IMR-90 (cell line): ENCODE measurements at regions not wholly inside any gene's neighbourhood (a gene's known extent, or its start where the extent isn't known, plus 50 kb on each side); places are given as distances from the start of the nearest gene placed in this dataset.

Experiments
- ATAC-seq: fragments of 200-7000 bp; cut with Tn5 transposase; 2 replicates; pipeline ENCODE4 v1.9.1; 2020; ENCODE audit warnings: low read depth, mild to moderate bottlenecking, moderate library complexity
- BruUV-seq: library from RNA; stranded (reverse); fragments of 400-500 nt; replicated peaks from 2 replicates; lab custom pipeline; 2021; lab: Mats Ljungman, UMichigan
- CTCF ChIA-PET: fragments of 300-600 bp; formaldehyde crosslinking; extraction: SDS; loops from one replicate; lab custom pipeline; 2021; ENCODE audit warnings: antibody characterized with exemption; lab: Yijun Ruan, JAX
- POLR2A ChIA-PET: fragments of 300-600 bp; sonication (Branson Sonifier 250); formaldehyde crosslinking; loops from one replicate; lab custom pipeline; 2022; ENCODE audit warnings: antibody characterized with exemption; ENCODE audit not compliant: unreplicated experiment; lab: Charles Lee
- DNase-seq: peaks from one replicate; pipeline ENCODE4 v3.0.0; 2013
- H2AFZ ChIP-seq: replicated peaks from 2 replicates; pipeline ENCODE3; 2013; ENCODE audit warnings: low read length, mild to moderate bottlenecking; ENCODE audit not compliant: poor library complexity
- H2AK5ac ChIP-seq: 2 replicates; pipeline ENCODE4 v1.6.1; 2013; ENCODE audit warnings: low read depth, low read length, inconsistent platforms
- H2AK9ac ChIP-seq: replicated peaks from 2 replicates; pipeline ENCODE3; 2013; ENCODE audit warnings: mild to moderate bottlenecking, low read depth, low read length, moderate library complexity; ENCODE audit not compliant: poor library complexity
- H2BK120ac ChIP-seq: 2 replicates; pipeline ENCODE4 v1.6.1; 2013; ENCODE audit warnings: low read depth, low read length, inconsistent platforms
- H2BK15ac ChIP-seq: 3 replicates; pipeline ENCODE4 v1.6.1; 2013; ENCODE audit warnings: low read depth, low read length, inconsistent platforms
- H2BK20ac ChIP-seq: 2 replicates; pipeline ENCODE4 v1.6.1; 2013; ENCODE audit warnings: low read depth, mild to moderate bottlenecking, inconsistent platforms, low read length, moderate library complexity
- H2BK5ac ChIP-seq: 2 replicates; pipeline ENCODE4 v1.6.1; 2013; ENCODE audit warnings: mild to moderate bottlenecking, low read depth, low read length, inconsistent platforms; ENCODE audit not compliant: poor library complexity, severe bottlenecking
- H3K14ac ChIP-seq: replicated peaks from 2 replicates; pipeline ENCODE4 v1.6.1; 2013; ENCODE audit warnings: low read depth, low read length, inconsistent platforms
- H3K18ac ChIP-seq: 2 replicates; pipeline ENCODE4 v1.6.1; 2013; ENCODE audit warnings: low read depth, low read length, control low read depth
- H3K23ac ChIP-seq: 2 replicates; pipeline ENCODE4 v1.6.1; 2013; ENCODE audit warnings: low read depth, low read length, inconsistent platforms
- H3K27ac ChIP-seq: 2 replicates; pipeline ENCODE4 v1.5.1; 2013; ENCODE audit warnings: mild to moderate bottlenecking, control low read depth, low read length; ENCODE audit not compliant: insufficient read depth
- H3K27me3 ChIP-seq: 2 replicates; pipeline ENCODE4 v1.6.1; 2013; ENCODE audit warnings: low read length; ENCODE audit not compliant: control insufficient read depth, insufficient read depth
- H3K36me3 ChIP-seq: 2 replicates; pipeline ENCODE4 v1.6.1; 2013; ENCODE audit warnings: low read length, mixed read lengths; ENCODE audit not compliant: control insufficient read depth, insufficient read depth
- H3K4ac ChIP-seq: 2 replicates; pipeline ENCODE4 v1.6.1; 2013; ENCODE audit warnings: low read depth, low read length, inconsistent platforms
- H3K4me1 ChIP-seq: 2 replicates; pipeline ENCODE4 v1.6.1; 2013; ENCODE audit warnings: low read length, mixed read lengths; ENCODE audit not compliant: control insufficient read depth, insufficient read depth
- H3K4me2 ChIP-seq: 2 replicates; pipeline ENCODE4 v1.6.1; 2013; ENCODE audit warnings: low read depth, mild to moderate bottlenecking, control low read depth, low read length, moderate library complexity
- H3K4me3 ChIP-seq: 2 replicates; pipeline ENCODE4 v1.5.1; 2013; ENCODE audit warnings: low read depth, mild to moderate bottlenecking, control low read depth, low read length, moderate library complexity; ENCODE audit not compliant: insufficient read depth
- H3K56ac ChIP-seq: 2 replicates; pipeline ENCODE4 v1.6.1; 2013; ENCODE audit warnings: low read length, inconsistent platforms; ENCODE audit not compliant: insufficient read depth; ENCODE audit errors: extremely low read depth
- H3K79me1 ChIP-seq, 2 experiments: 2 replicates each; pipeline ENCODE4 v1.6.1; 2013; ENCODE audit warnings: low read length in 2 of 2, inconsistent platforms in 1 of 2, low read depth in 1 of 2
- H3K9ac ChIP-seq: 2 replicates; pipeline ENCODE4 v1.6.1; 2013; ENCODE audit warnings: low read depth, low read length, control low read depth
- H3K9me1 ChIP-seq: 2 replicates; pipeline ENCODE4 v1.6.1; 2013; ENCODE audit warnings: low read length, inconsistent platforms; ENCODE audit not compliant: insufficient read depth
- H3K9me3 ChIP-seq: 2 replicates; pipeline ENCODE4 v1.6.1; 2013; ENCODE audit warnings: low read length; ENCODE audit not compliant: control insufficient read depth, insufficient read depth
- H4K20me1 ChIP-seq: 2 replicates; pipeline ENCODE4 v1.6.1; 2013; ENCODE audit warnings: low read length, inconsistent platforms; ENCODE audit not compliant: insufficient read depth
- H4K5ac ChIP-seq: 2 replicates; pipeline ENCODE4 v1.6.1; 2013; ENCODE audit warnings: mild to moderate bottlenecking, low read depth, low read length, control low read depth
- H4K8ac ChIP-seq, 2 experiments: 2 replicates each; pipeline ENCODE4 v1.6.1; 2013; ENCODE audit warnings: low read depth in 2 of 2, low read length in 2 of 2, control low read depth in 1 of 2, inconsistent platforms in 1 of 2
- H4K91ac ChIP-seq: 2 replicates; pipeline ENCODE4 v1.6.1; 2013; ENCODE audit warnings: low read depth, low read length, inconsistent platforms; ENCODE audit not compliant: insufficient read depth
- BHLHE40 ChIP-seq: fragments of 150-350 bp; IDR thresholded peaks from 2 replicates; pipeline ENCODE4 v1.6.1; 2016; ENCODE audit warnings: mild to moderate bottlenecking, low read depth, low read length
- CEBPB ChIP-seq: IDR thresholded peaks from 2 replicates; pipeline ENCODE4 v1.6.1; 2012; ENCODE audit warnings: low read depth, low read length, improper control_type of control experiment
- CHD1 ChIP-seq: IDR thresholded peaks from 2 replicates; pipeline ENCODE4 v1.6.1; 2012; ENCODE audit warnings: low read depth, low read length, improper control_type of control experiment
- CTCF ChIP-seq: conservative IDR thresholded peaks from 2 replicates; pipeline ENCODE4 v1.5.1; 2012; ENCODE audit warnings: mild to moderate bottlenecking, low read depth, low read length, improper control_type of control experiment
- ELK1 ChIP-seq: fragments of 150-350 bp; IDR thresholded peaks from 2 replicates; pipeline ENCODE4 v1.6.1; 2016; ENCODE audit warnings: low read depth, mild to moderate bottlenecking, low read length, moderate library complexity, borderline replicate concordance
- FOS ChIP-seq: fragments of 150-350 bp; IDR thresholded peaks from 2 replicates; pipeline ENCODE4 v1.6.1; 2016; ENCODE audit warnings: low read depth, low read length
- MAFK ChIP-seq: IDR thresholded peaks from 2 replicates; pipeline ENCODE4 v1.6.1; 2012; ENCODE audit warnings: low read depth, low read length, improper control_type of control experiment
- MAZ ChIP-seq: IDR thresholded peaks from 2 replicates; pipeline ENCODE4 v1.6.1; 2012; ENCODE audit warnings: low read depth, mild to moderate bottlenecking, low read length, improper control_type of control experiment, moderate library complexity, borderline replicate concordance
- MXI1 ChIP-seq: IDR thresholded peaks from 2 replicates; pipeline ENCODE4 v1.6.1; 2012; ENCODE audit warnings: low read depth, mild to moderate bottlenecking, low read length, moderate library complexity, borderline replicate concordance
- NFE2L2 ChIP-seq: fragments of 150-350 bp; IDR thresholded peaks from 2 replicates; pipeline ENCODE4 v1.6.1; 2016; ENCODE audit warnings: low read depth, mild to moderate bottlenecking, low read length
- POLR2A ChIP-seq: IDR thresholded peaks from 2 replicates; pipeline ENCODE4 v1.6.1; 2012; ENCODE audit warnings: mild to moderate bottlenecking, low read depth, low read length
- RAD21 ChIP-seq: IDR thresholded peaks from 2 replicates; pipeline ENCODE4 v1.6.1; 2012; ENCODE audit warnings: low read length, improper control_type of control experiment
- RCOR1 ChIP-seq: IDR thresholded peaks from 2 replicates; pipeline ENCODE4 v1.6.1; 2012; ENCODE audit warnings: mild to moderate bottlenecking, low read length, improper control_type of control experiment; ENCODE audit not compliant: insufficient replicate concordance
- RFX5 ChIP-seq: IDR thresholded peaks from 2 replicates; pipeline ENCODE4 v1.8.0; 2012; ENCODE audit warnings: low read depth, mild to moderate bottlenecking, low read length, moderate library complexity
- SMC3 ChIP-seq: fragments of 150-350 bp; IDR thresholded peaks from 2 replicates; pipeline ENCODE4 v1.6.1; 2016; ENCODE audit warnings: low read depth, mild to moderate bottlenecking, antibody characterized with exemption, low read length, moderate library complexity
- USF2 ChIP-seq: fragments of 150-350 bp; IDR thresholded peaks from 2 replicates; pipeline ENCODE4 v1.6.1; 2017; ENCODE audit warnings: mild to moderate bottlenecking, antibody characterized with exemption, low read length, low read depth
- WGBS, 2 experiments: methylation state at CpG; one replicate each; pipeline versions ENCODE4 v1.1.5 to v1.1.7; 2013; ENCODE audit warnings: missing lambda C conversion rate in 2 of 2; ENCODE audit not compliant: insufficient read length in 1 of 2; ENCODE audit errors: extremely low coverage in 2 of 2; 5-methylcytosine and 5-hydroxymethylcytosine counted together
- dilution Hi-C: fragments of 300-500 bp; cut with HindIII; formaldehyde crosslinking; loops from one replicate; pipeline ENCODE4 v1.14.3; 2018; ENCODE audit warnings: low sequenced_read_pairs; ENCODE audit not compliant: unreplicated experiment
- in situ Hi-C: fragments of 300-500 bp; cut with MboI; formaldehyde crosslinking; loops from 3 replicates; pipeline ENCODE4 v1.14.3; 2019; ENCODE audit warnings: low sequenced_read_pairs, inconsistent platforms, mixed read lengths
- intact Hi-C: fragments of 100-400 bp; cut with micrococcal nuclease; formaldehyde crosslinking; loops from 2 replicates; pipeline ENCODE4 v1.10.0; 2022

- TF ChIP-seq CHD1 (no peak), MAFK (no peak), MAZ (no peak), RFX5 (no peak), ELK1 (no peak), FOS (no peak), USF2 (no peak), MXI1 (no peak), BHLHE40 (no peak), CTCF (no peak), CEBPB (no peak), NFE2L2 (no peak), POLR2A (no peak), RAD21 (no peak), SMC3 (no peak), RCOR1 (no peak)
- H3K9ac ChIP-seq: no peak overlapping the region
- no peak overlapping the region for H4K91ac ChIP-seq
- H2AK9ac ChIP-seq: no peak overlapping the region
- no peak overlapping the region for H4K5ac ChIP-seq
- ATAC-seq (no peak), DNase-seq (no peak)
- H3K36me3 ChIP-seq: no peaks in the 10 kb centered on the region
- no peak overlapping the region for H3K4me2 ChIP-seq
- peaks cover 1% of the 10 kb centered on the region; the same call in 1 of the 2 replicates for H3K9me3 ChIP-seq
- no peak overlapping the region for H3K27ac ChIP-seq
- POLR2A ChIA-PET: no interaction called here
- no peaks in the 10 kb centered on the region for H3K4me1 ChIP-seq
- no peaks in the 10 kb centered on the region for H3K9me1 ChIP-seq
- no peak overlapping the region for H2BK120ac ChIP-seq
- no peak overlapping the region for H2AFZ ChIP-seq
- no peak overlapping the region for H2BK5ac ChIP-seq
- H3K18ac ChIP-seq: no peak overlapping the region
- no TSS peak for BruUV-seq
- H2BK15ac ChIP-seq: no peak overlapping the region
- WGBS, 2 experiments: no CpG with 5 or more reads among the region's 1 CpG
- dilution Hi-C loops: no loop called here
- no peak overlapping the region for H3K4ac ChIP-seq
- H3K14ac ChIP-seq: no peak overlapping the region
- intact Hi-C loops: no loop called here
- H3K79me1 ChIP-seq: no peaks in the 10 kb centered on the region
- no peak overlapping the region for H3K23ac ChIP-seq
- H3K27me3 ChIP-seq: peaks cover 23% of the 10 kb centered on the region
- H4K8ac ChIP-seq: no peak overlapping the region
- no peaks in the 10 kb centered on the region for H4K20me1 ChIP-seq
- in situ Hi-C loops: no loop called here
- no peak overlapping the region for H2BK20ac ChIP-seq
- H3K56ac ChIP-seq: no peak overlapping the region
- no peak overlapping the region for H2AK5ac ChIP-seq
- CTCF ChIA-PET: no interaction called here
- H3K4me3 ChIP-seq: no peak overlapping the region
Measured at GRCh38 chr15:72952151-72952550, 100.1 kb upstream of the NEO1 start.
